ENCODE measurements at regions not wholly inside any gene's neighbourhood (a gene's known extent, or its start where the extent isn't known, plus 50 kb on each side); places are given as distances from the start of the nearest gene placed in this dataset.

DNA sequence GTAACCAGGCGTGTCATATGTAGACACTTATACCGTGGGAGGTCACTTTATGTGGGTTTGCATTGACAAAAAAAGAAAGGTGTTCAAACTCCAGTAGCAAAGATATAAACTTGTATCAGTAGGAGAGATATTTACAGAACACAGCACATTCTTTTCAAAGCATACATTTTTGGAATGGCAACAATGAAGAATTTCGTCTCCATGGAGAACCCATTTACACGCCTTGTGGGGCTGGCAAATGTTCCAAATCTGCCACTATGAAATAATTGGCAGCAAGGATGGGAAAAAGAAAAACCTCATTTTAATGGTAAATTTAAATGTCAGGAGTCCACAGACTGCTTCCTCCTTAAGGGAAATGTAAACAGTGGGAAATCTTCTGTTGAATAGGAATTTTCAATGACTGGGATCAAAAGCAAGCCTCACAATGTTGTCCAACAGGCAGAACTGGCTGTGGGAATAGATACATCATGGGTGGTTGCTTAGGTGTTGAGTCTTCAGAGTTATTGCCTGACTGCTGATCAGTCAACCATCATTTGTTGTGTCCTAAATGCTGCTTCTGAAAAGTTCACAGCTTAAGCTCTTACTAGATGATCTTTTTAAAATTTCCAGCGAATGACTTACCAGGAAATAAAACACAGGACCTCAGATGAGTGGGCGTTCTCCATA, 256.6 kb upstream of the SEMA3C start:
- Histone ChIP-seq H3K79me2 (ENCODE audit: control insufficient read depth in 1 of 2, insufficient read depth in 2 of 2, low read length in 2 of 2) (no peaks in the 10 kb centered on the region), H2AK5ac (ENCODE audit: low read depth, low read length) (no peak overlapping the region), H2BK12ac (ENCODE audit: low read depth, low read length) (no peak overlapping the region), H3K14ac (ENCODE audit: insufficient read length) (no peak overlapping the region), H3K4me2 (ENCODE audit: insufficient read depth in 1 of 2, low read depth in 2 of 2, low read length in 2 of 2) (no peak overlapping the region; a peak in 1 of 4 replicates), H3K4me3 (ENCODE audit: extremely low read depth in 1 of 4, insufficient read depth in 2 of 4, low read depth in 3 of 4, low read length in 4 of 4) (no peak overlapping the region), H3K18ac (ENCODE audit: extremely low read depth, low read length) (no peak overlapping the region), H4K5ac (ENCODE audit: insufficient read length, low read depth, low read length) (no peak overlapping the region), H3K79me1 (ENCODE audit: low read depth, low read length) (no peaks in the 10 kb centered on the region), H3K4ac (replicated peaks; ENCODE audit: insufficient read length, low read depth, low read length) (no peak overlapping the region), H3K9ac (replicated peaks in 1 of 4; ENCODE audit: extremely low read depth in 1 of 4, low read depth in 3 of 4, low read length in 3 of 4) (no peak overlapping the region), H3K56ac (replicated peaks; ENCODE audit: insufficient read length, low read depth, low read length) (no peak overlapping the region), H3K23ac (ENCODE audit: insufficient read length) (no peak overlapping the region), H2AFZ (ENCODE audit: low read length) (no peak overlapping the region), H2BK120ac (replicated peaks; ENCODE audit: low read depth, low read length) (no peak overlapping the region), H4K20me1 (replicated peaks in 1 of 2; ENCODE audit: control insufficient read depth in 1 of 2, insufficient read depth in 2 of 2, low read length in 2 of 2) (no peaks in the 10 kb centered on the region), H2BK5ac (ENCODE audit: low read depth, low read length) (no peak overlapping the region), H3K23me2 (ENCODE audit: low read depth, low read length) (no peaks in the 10 kb centered on the region), H3K36me3 (ENCODE audit: control insufficient read depth in 2 of 4, insufficient read depth in 4 of 4, low read length in 3 of 4) (no peaks in the 10 kb centered on the region), H3K4me1 (replicated peaks in 1 of 4; ENCODE audit: control insufficient read depth in 3 of 4, insufficient read depth in 4 of 4, low read length in 3 of 4) (peaks cover 0 to 4% (median 2%) of the 10 kb centered on the region in 4 experiments; a peak in 2 of 7 replicates), H4K91ac (replicated peaks; ENCODE audit: insufficient read length, low read length) (no peak overlapping the region), H3K9me3 (ENCODE audit: insufficient read depth in 2 of 2, low read depth in 1 of 2, low read length in 1 of 2) (peaks cover 11% of the 10 kb centered on the region in 2 experiments), H4K8ac (ENCODE audit: extremely low read depth, insufficient read depth, low read length) (no peak overlapping the region), H3K27me3 (replicated peaks in 1 of 4; ENCODE audit: control insufficient read depth in 3 of 4, extremely low read depth in 1 of 4, insufficient read depth in 3 of 4, low read length in 3 of 4) (no peaks in the 10 kb centered on the region), H2BK20ac (ENCODE audit: low read length) (no peak overlapping the region), H2BK15ac (ENCODE audit: low read length) (no peak overlapping the region), H3K27ac (ENCODE audit: low read depth, low read length) (no peak overlapping the region)
- DNase-seq (ENCODE audit: low read depth in 1 of 2, low spot score in 2 of 2) (no peak), FAIRE-seq (no peak)
- POLR2A ChIA-PET (ENCODE audit: partially characterized antibody), result no interaction called here
- CTCF ChIA-PET (ENCODE audit: partially characterized antibody), result interaction anchor here (0.9 kb wide), 1 partner anchor 295 kb away, joined by 3 read pairs; no protein-coding TSS in a partner anchor
- 93% methylated on average over 6 of the region's 6 CpGs; no CpG with 5 or more reads in 1 of the 2 experiments for WGBS, 2 experiments (ENCODE audit: extremely low coverage in 1 of 2, insufficient coverage in 1 of 2, insufficient read length in 1 of 2, insufficient replicate concordance in 2 of 2, low coverage in 1 of 2, low lambda C conversion rate in 2 of 2, missing lambda C conversion rate in 1 of 2)
- TF ChIP-seq RNF2 (IDR thresholded peaks at IDR 0.05; ENCODE audit: borderline replicate concordance, low read depth, low read length, missing control alignments, poor library complexity, severe bottlenecking), result no peak
